ENCODE measurements at regions not wholly inside any gene's neighbourhood (a gene's known extent, or its start where the extent isn't known, plus 50 kb on each side); places are given as distances from the start of the nearest gene placed in this dataset.

- TF ChIP-seq CTCF (IDR thresholded peaks at IDR 0.05): no peak
- Histone ChIP-seq H3K4me1 (no peaks in the 10 kb centered on the region), H3K9me3 (no peaks in the 10 kb centered on the region), H3K9ac (ENCODE audit: low read depth in 2 of 2, low read length in 2 of 2) (no peak overlapping the region), H3K27me3 (no peaks in the 10 kb centered on the region), H3K4me3 (no peak overlapping the region), H3K36me3 (no peaks in the 10 kb centered on the region), H3K27ac (no peak overlapping the region)
- intact Hi-C loops (cut with DNase I): no loop called here
- DNase-seq: no peak
These were observed 294.0 kb upstream of the KLHL29 start for GRCh38 chr2:23091019-23091418.

GRCh38 chr2:23091900-23092299, 293.1 kb upstream of the KLHL29 start:
- Histone ChIP-seq H3K4me1 (no peaks in the 10 kb centered on the region), H3K9me3 (no peaks in the 10 kb centered on the region), H3K9ac (ENCODE audit: low read depth in 2 of 2, low read length in 2 of 2) (no peak overlapping the region), H3K4me3 (no peak overlapping the region), H3K27me3 (no peaks in the 10 kb centered on the region), H3K27ac (no peak overlapping the region), H3K36me3 (no peaks in the 10 kb centered on the region)
- DNase-seq: no peak
- intact Hi-C loops (cut with DNase I): no loop called here
- no peak for TF ChIP-seq CTCF (IDR thresholded peaks at IDR 0.05)

- Histone ChIP-seq H3K27ac (no peak overlapping the region), H3K9ac (ENCODE audit: low read depth in 2 of 2, low read length in 2 of 2) (no peak overlapping the region), H3K27me3 (no peaks in the 10 kb centered on the region), H3K36me3 (no peaks in the 10 kb centered on the region), H3K9me3 (no peaks in the 10 kb centered on the region), H3K4me3 (no peak overlapping the region), H3K4me1 (no peaks in the 10 kb centered on the region)
- no peak for DNase-seq
- intact Hi-C loops (cut with DNase I): no loop called here
- no peak for TF ChIP-seq CTCF (IDR thresholded peaks at IDR 0.05)
These were observed 292.1 kb upstream of the KLHL29 start for GRCh38 chr2:23092831-23093230.

- H3K9ac ChIP-seq (ENCODE audit: low read depth in 2 of 2, low read length in 2 of 2): no peak overlapping the region
- no peaks in the 10 kb centered on the region for H3K27me3 ChIP-seq
- H3K4me1 ChIP-seq: no peaks in the 10 kb centered on the region
- no peaks in the 10 kb centered on the region for H3K36me3 ChIP-seq
- intact Hi-C loops (cut with DNase I): no loop called here
- no peak overlapping the region for H3K4me3 ChIP-seq
- H3K27ac ChIP-seq: no peak overlapping the region
- no peak for DNase-seq
- H3K9me3 ChIP-seq: no peaks in the 10 kb centered on the region
- no peak for TF ChIP-seq CTCF (IDR thresholded peaks at IDR 0.05)
These were observed 291.5 kb upstream of the KLHL29 start for GRCh38 chr2:23093513-23093912.

GRCh38 chr2:23096906-23097602, 287.9 kb upstream of the KLHL29 start:
- Histone ChIP-seq H3K4me3 (no peak overlapping the region), H3K9ac (ENCODE audit: low read depth in 2 of 2, low read length in 2 of 2) (no peak overlapping the region), H3K27me3 (no peaks in the 10 kb centered on the region), H3K27ac (no peak overlapping the region), H3K36me3 (no peaks in the 10 kb centered on the region), H3K9me3 (no peaks in the 10 kb centered on the region), H3K4me1 (no peaks in the 10 kb centered on the region)
- intact Hi-C loops (cut with DNase I): no loop called here
- no peak for TF ChIP-seq CTCF (IDR thresholded peaks at IDR 0.05)
- no peak for DNase-seq

All from colonic mucosa (tissue), 4 donors.